ENCODE measurements at regions not wholly inside any gene's neighbourhood (a gene's known extent, or its start where the extent isn't known, plus 50 kb on each side); places are given as distances from the start of the nearest gene placed in this dataset.

DNA sequence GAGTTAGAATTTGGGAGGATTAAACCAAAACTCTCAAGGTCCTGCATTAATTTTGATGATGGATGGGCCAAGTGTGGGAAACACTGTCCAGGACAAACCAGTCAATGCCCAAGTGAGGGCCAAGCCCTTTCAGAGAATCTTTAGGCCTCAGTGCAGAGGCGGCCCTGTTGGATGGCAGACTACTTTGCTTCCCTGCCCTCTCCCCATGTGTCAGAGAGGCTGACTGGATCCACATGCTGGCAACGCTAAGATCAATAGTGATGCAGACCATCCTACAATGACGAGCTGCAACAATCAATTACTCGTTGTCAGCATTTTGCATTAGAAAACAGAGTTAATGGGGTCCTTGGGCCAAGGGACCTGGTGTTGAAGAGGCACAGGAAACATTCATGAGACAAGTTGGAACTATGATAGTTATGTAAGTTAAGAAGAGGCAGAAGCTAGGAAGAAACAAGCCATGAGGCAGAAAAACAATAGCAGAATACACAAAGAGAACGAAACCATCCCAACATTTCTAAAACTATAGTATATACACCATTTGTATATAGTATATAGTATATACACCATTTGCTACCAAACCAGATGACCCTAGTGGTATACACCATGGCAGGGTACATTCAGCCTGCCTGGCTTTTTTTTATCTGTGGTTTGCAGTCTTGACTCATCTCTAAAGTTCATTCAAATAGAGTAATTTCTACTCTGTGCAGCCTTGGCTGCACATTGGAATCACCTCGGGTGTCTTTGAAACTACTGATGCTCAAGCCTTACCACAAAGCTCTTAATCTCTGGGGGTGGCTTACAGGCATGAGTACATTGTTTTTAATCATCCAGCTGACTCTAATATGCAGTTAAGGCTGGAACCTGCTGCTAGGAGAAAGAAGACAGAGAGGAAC, 147.7 kb upstream of the GYPA start:
- DNase-seq (ENCODE audit: extremely low read depth, low read depth), result no peak

DNA sequence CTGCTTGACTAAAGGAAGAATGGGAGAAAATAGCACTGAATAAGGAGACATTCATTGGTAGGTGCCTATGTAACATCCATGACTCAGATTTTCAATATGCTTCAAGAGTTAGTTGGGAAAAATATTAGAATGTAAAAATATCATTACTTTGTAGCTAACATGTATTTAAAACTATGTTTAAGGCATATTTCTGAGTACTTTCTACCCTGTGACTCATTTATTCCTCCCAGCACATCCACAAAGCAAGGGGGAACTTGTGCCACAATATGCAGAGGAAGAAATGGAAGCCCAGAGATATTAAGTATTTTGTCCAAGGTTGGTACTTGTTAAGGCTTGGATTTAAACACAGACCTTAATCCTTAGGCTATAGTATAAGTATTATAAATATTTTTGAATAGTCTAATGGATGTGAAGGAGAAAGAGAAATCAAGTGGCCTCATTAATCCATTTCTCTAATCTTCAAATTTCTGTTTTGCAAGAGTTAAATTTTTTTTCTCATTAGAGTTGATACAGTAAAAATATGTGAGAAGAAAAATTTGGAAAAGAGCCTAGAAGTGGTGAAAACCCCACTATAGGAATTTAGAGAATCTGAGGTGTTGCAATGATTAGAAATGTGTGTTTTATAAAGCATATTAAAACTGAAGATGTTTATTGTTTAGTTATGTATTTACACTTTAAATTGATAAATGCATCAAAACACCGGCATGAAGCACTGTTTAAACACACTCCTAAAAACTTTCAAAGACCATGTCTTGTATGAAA, 149.3 kb upstream of the GYPA start:
- TF ChIP-seq, protein P1, sequence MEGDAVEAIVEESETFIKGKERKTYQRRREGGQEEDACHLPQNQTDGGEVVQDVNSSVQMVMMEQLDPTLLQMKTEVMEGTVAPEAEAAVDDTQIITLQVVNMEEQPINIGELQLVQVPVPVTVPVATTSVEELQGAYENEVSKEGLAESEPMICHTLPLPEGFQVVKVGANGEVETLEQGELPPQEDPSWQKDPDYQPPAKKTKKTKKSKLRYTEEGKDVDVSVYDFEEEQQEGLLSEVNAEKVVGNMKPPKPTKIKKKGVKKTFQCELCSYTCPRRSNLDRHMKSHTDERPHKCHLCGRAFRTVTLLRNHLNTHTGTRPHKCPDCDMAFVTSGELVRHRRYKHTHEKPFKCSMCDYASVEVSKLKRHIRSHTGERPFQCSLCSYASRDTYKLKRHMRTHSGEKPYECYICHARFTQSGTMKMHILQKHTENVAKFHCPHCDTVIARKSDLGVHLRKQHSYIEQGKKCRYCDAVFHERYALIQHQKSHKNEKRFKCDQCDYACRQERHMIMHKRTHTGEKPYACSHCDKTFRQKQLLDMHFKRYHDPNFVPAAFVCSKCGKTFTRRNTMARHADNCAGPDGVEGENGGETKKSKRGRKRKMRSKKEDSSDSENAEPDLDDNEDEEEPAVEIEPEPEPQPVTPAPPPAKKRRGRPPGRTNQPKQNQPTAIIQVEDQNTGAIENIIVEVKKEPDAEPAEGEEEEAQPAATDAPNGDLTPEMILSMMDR (IDR thresholded peaks at IDR 0.05; ENCODE audit: low read depth, low read length), result no peak
- DNase-seq (ENCODE audit: extremely low read depth, low read depth), result no peak

More for the DNA sequence above, 147.7 kb upstream of the GYPA start:
- TF ChIP-seq, protein P1 (IDR thresholded peaks at IDR 0.05; ENCODE audit: low read depth, low read length), result no peak

DNA sequence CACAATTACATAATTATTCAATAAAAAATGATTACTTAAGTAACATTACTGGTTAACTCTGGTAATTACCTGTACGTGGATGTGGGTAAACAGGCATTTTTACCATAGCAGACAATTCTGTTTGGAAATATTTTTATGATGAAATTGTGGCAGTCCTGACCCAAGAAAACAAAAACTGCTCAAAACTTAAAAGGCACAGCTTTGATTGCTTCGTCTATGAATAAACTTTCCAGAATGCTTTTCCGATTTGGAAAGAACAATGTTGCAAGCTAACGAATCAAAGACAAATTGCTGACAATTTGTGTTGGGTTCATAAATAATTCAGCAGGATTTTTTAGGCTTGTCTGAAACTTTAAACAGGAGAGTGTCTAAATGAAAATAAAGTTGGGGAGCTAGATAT, 150.6 kb upstream of the GYPA start:
- DNase-seq (ENCODE audit: extremely low read depth, low read depth), result no peak

DNA sequence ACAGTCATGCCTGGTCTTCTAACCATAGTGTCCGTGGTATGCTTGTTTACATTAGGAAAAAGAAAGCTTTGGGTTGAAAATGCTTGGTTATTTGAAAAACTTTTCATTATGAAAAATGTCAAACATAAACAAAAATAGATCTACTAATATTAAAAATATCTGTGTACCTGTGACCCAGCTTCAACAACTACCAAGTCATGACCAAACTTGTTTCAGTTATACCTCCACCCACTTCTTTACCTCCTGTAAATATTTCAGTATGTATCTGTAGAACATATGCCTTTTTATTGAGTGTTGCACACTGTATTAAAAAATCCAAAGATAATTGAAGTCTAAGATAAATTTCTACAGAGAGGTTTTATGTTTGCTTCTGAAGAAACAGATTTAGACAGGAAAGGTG, 153.7 kb upstream of the GYPA start:
- TF ChIP-seq, protein P1 (IDR thresholded peaks at IDR 0.05; ENCODE audit: low read depth, low read length), result no peak
- no peak for DNase-seq (ENCODE audit: extremely low read depth, low read depth)

More for the DNA sequence above, 150.6 kb upstream of the GYPA start:
- TF ChIP-seq, protein P1 (IDR thresholded peaks at IDR 0.05; ENCODE audit: low read depth, low read length), result no peak

DNA sequence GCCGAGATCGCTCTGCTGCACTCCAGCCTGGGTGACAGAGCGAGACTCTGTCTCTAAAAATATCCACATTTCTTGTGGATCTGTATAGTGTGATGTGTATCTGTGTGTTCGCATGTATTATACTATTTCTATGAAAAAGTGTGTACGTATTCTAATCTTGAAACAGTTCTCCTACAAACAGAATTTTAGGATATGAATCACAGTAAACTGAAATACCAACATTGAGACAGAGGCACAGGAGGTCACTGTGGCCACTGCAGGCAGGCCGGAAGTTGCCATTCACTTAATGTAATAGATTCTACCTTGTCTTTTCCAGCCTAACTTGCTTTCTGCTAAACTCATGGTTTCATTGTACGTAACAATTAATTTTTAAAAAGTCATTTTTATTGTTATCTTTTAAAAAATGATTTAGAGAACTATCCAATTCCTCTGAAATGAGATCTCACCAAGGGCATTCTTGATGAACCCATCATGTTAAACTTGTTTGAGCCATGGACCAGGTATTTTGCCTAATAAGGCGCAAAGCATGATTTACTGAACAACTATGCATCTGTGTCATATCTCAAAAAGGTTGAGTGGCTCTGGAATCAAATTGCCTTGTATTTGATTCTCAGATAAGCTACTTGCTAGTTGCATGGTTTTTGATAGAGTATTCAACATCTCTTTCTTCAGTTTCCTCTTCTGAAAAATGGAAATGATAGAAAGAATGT, 154.9 kb upstream of the GYPA start:
- TF ChIP-seq, protein P1 (IDR thresholded peaks at IDR 0.05; ENCODE audit: low read depth, low read length), result no peak
- no peak for DNase-seq (ENCODE audit: extremely low read depth, low read depth)

DNA sequence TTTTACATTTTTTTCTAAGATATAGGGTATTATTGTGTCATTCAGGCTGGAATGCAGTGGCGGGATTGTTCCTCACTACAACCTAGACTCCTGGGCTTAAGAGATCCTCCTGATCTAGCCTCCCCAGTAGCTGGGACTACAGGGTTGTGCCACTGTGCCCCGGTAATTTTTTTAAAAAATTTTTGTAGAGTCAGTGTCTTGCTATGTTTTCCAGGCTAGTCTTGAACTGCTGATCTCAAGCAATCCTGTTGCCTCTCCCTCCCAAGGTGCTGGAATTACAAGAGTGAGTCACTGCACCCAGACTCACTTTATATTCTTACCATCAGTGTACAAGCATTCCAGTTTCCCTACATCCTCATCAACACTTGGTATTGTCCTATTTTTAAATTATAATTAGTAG, 156.4 kb upstream of the GYPA start:
- DNase-seq (ENCODE audit: extremely low read depth, low read depth), result no peak
- TF ChIP-seq, protein P1 (IDR thresholded peaks at IDR 0.05; ENCODE audit: low read depth, low read length), result no peak
